HepG2 (cell line): ENCODE measurements at regions not wholly inside any gene's neighbourhood (a gene's known extent, or its start where the extent isn't known, plus 50 kb on each side); places are given as distances from the start of the nearest gene placed in this dataset.

ENCODE experiments used
- CEBPG ChIP-seq: IDR thresholded peaks from 2 replicates; pipeline ENCODE4 v1.6.1; 2016
- CTCF ChIP-seq: sonication (generic); formaldehyde crosslinking; IDR thresholded peaks from 2 replicates; pipeline ENCODE4 v1.5.0; 2020; ENCODE audit warnings: mild to moderate bottlenecking, missing genetic modification reagents, moderate library complexity
- ELF1 ChIP-seq: sonication (generic); formaldehyde crosslinking; IDR thresholded peaks from 2 replicates; pipeline ENCODE4 v1.4.0; 2020; ENCODE audit warnings: missing genetic modification reagents
- HDAC2 ChIP-seq: sonication (generic); formaldehyde crosslinking; IDR thresholded peaks from 2 replicates; pipeline ENCODE4 v1.4.0; 2020; ENCODE audit warnings: missing genetic modification reagents
- RAD21 ChIP-seq: fragments of 450-650 bp; formaldehyde crosslinking; IDR thresholded peaks from 2 replicates; pipeline ENCODE4 v1.5.0; 2020; ENCODE audit warnings: mild to moderate bottlenecking
- TCF12 ChIP-seq, 2 experiments: fragments of 450-650 bp in 1 of 2; sonication (generic) in 1 of 2; formaldehyde crosslinking in 1 of 2; IDR thresholded peaks; 2 replicates each; pipeline versions ENCODE4 v1.6.1 to v1.8.0; 2017 to 2022; ENCODE audit warnings: antibody characterized with exemption in 1 of 2, mild to moderate bottlenecking in 1 of 2, missing genetic modification reagents in 1 of 2, moderate library complexity in 1 of 2
- THAP9 ChIP-seq: sonication (generic); formaldehyde crosslinking; IDR thresholded peaks from 2 replicates; pipeline ENCODE4; 2020; ENCODE audit warnings: missing genetic modification reagents, mild to moderate bottlenecking, borderline replicate concordance
- ZNF460 ChIP-seq: sonication (generic); formaldehyde crosslinking; IDR thresholded peaks from 2 replicates; pipeline ENCODE4 v1.5.1; 2020; ENCODE audit warnings: missing genetic modification reagents, mild to moderate bottlenecking, borderline replicate concordance
- ZNF552 ChIP-seq: sonication (generic); formaldehyde crosslinking; IDR thresholded peaks from 2 replicates; pipeline ENCODE4 v1.9.0; 2022; ENCODE audit warnings: missing genetic modification reagents, mild to moderate bottlenecking, borderline replicate concordance
- ZNF703 ChIP-seq: sonication (generic); formaldehyde crosslinking; IDR thresholded peaks from 2 replicates; pipeline ENCODE4 v1.5.1; 2020; ENCODE audit warnings: missing genetic modification reagents, mild to moderate bottlenecking, moderate library complexity, borderline replicate concordance
- ZNF709 ChIP-seq: sonication (generic); formaldehyde crosslinking; IDR thresholded peaks from 2 replicates; pipeline ENCODE4 v1.5.0; 2020; ENCODE audit warnings: mild to moderate bottlenecking, missing genetic modification reagents

- TF ChIP-seq THAP9 (CRISPR knock-in tag), result no peak
- TF ChIP-seq ZNF709 (CRISPR knock-in tag), result no peak
- TF ChIP-seq HDAC2, result no peak
- TF ChIP-seq CEBPG (CRISPR knock-in tag), result peak; percentile 56
- peak; percentile 64 for TF ChIP-seq CTCF
- no peak for TF ChIP-seq ZNF703 (CRISPR knock-in tag)
- no peak for TF ChIP-seq ZNF552
- TF ChIP-seq ELF1 (CRISPR knock-in tag), result no peak
- no peak for TF ChIP-seq TCF12 (IDR thresholded peaks at IDR 0.05)
- TF ChIP-seq TCF12 (CRISPR knock-in tag; IDR thresholded peaks at IDR 0.05), result no peak
- 0 out of 2 replicates have a peak, but pooled peaks have one; percentile 25 for TF ChIP-seq RAD21 (CRISPR knock-in tag)
- no peak for TF ChIP-seq ZNF460 (CRISPR knock-in tag)
- TF ChIP-seq, all 625 proteins: peak for 7
Observed at GRCh38 chr4:130563185-130563888, 1467.4 kb downstream of the C4orf33 start (continued).
